Psoas muscle (tissue), 7 donors: ENCODE measurements at regions not wholly inside any gene's neighbourhood (a gene's known extent, or its start where the extent isn't known, plus 50 kb on each side); places are given as distances from the start of the nearest gene placed in this dataset.

Experiments used
- ATAC-seq, 4 donors: fragments of 200-7000 bp; cut with Tn5 transposase; one replicate each; pipeline ENCODE4 v1.9.1; 2020; ENCODE audit warnings: moderate library complexity in 3 of 4, mild to moderate bottlenecking in 2 of 4
- DNase-seq, 2 donors: peaks; one replicate each; pipeline ENCODE4 v3.0.0-alpha.2; 2020
- H3K27ac ChIP-seq: fragments of 200-600 bp; one replicate; pipeline ENCODE4 v1.8.0; 2022
- H3K27me3 ChIP-seq, 3 donors: fragments of 200-600 bp in 1 of 3; one replicate each; pipeline versions ENCODE4 v1.6.1 to v1.8.0; 2013 to 2022; ENCODE audit warnings: low read length in 2 of 3, mild to moderate bottlenecking in 2 of 3, moderate library complexity in 1 of 3; ENCODE audit not compliant: insufficient read depth in 3 of 3
- H3K36me3 ChIP-seq, 2 donors: fragments of 200-600 bp in 1 of 2; one replicate each; pipeline versions ENCODE4 v1.6.1 to v1.8.0; 2013 to 2022; ENCODE audit warnings: low read depth in 1 of 2, mild to moderate bottlenecking in 1 of 2, moderate library complexity in 1 of 2; ENCODE audit not compliant: insufficient read depth in 1 of 2
- H3K4me1 ChIP-seq: fragments of 200-600 bp; one replicate; pipeline ENCODE4 v1.8.0; 2022
- H3K4me3 ChIP-seq: fragments of 200-600 bp; one replicate; pipeline ENCODE4 v1.8.0; 2022; ENCODE audit warnings: mild to moderate bottlenecking
- H3K9me3 ChIP-seq: fragments of 200-600 bp; one replicate; pipeline ENCODE4 v1.8.0; 2022
- CTCF ChIP-seq: fragments of 200-600 bp; IDR thresholded peaks from one replicate; pipeline ENCODE4 v1.8.0; 2022; ENCODE audit warnings: antibody characterized with exemption
- WGBS, 3 donors: extraction: QIAGEN DNeasy Blood & Tissue Kit; methylation state at CpG; one replicate each; pipeline versions ENCODE4 v1.1.6 to v1.1.7; 2013; 5-methylcytosine and 5-hydroxymethylcytosine counted together
- intact Hi-C, 2 donors: fragments of 100-400 bp; cut with DNase I; formaldehyde crosslinking; loops; one replicate each; pipeline versions ENCODE4 v1.11.0 to v1.14.2; 2022
- donor health status: healthy with polysubstance abuse.
- donor health status: DM: no; HTN: no; CAD: no; lungs with moderate emphysema.
- donor health status: Bipolar disorder and iron deficiency.
- donor health status: healthy.
- donor health status: DM: yes; HTN: yes; CAD: no.
- donor health status: DM: no; HTN: no; CAD: no.
- donor health status: DM: yes; HTN: yes; CAD: no.

GRCh38 chr6:126198631-126199030 is 141.3 kb upstream of the CENPW start:
- 21 to 35% (median 29%) methylated on average over 2 of the region's 2 CpGs for WGBS, 3 donors
- Histone ChIP-seq H3K4me3 (no peak overlapping the region), H3K27me3 (no peaks in the 10 kb centered on the region), H3K4me1 (no peaks in the 10 kb centered on the region), H3K9me3 (no peaks in the 10 kb centered on the region), H3K27ac (no peak overlapping the region), H3K36me3 (no peaks in the 10 kb centered on the region)
- no peak for TF ChIP-seq CTCF
- no peak for ATAC-seq
- no peak for DNase-seq
- intact Hi-C loops = no loop called here

- no peaks in the 10 kb centered on the region for H3K27me3 ChIP-seq
- ATAC-seq (no peak), DNase-seq (no peak)
- TF ChIP-seq CTCF = no peak
- no peaks in the 10 kb centered on the region for H3K4me1 ChIP-seq
- no peak overlapping the region for H3K27ac ChIP-seq
- no peak overlapping the region for H3K4me3 ChIP-seq
- 90 to 93% (median 93%) methylated on average over 1 of the region's 1 CpG for WGBS, 3 donors
- H3K36me3 ChIP-seq = no peaks in the 10 kb centered on the region
- H3K9me3 ChIP-seq = no peaks in the 10 kb centered on the region
- intact Hi-C loops = no loop called here
Observed at GRCh38 chr6:126199466-126199865, 140.4 kb upstream of the CENPW start.

DNA sequence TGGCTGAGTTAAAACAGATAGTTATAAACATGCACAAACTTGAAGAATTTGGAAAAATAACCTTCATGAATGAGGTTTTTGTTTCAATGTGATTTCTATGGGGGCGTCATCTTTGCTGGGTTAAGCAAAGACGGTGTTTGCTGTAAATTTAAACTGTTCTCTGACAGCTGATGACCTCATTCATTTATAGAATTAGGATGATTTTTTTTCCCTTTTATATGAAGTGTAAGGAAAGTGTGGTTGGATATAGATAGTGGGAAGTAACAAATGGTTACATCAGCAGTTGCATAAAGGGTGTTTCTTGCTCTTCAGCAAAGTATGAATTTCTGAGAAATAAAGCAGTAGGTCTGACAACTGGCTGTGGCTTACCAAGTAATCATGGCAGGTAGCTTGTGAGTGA is 137.2 kb upstream of the CENPW start:
- no peaks in the 10 kb centered on the region for H3K4me1 ChIP-seq
- ATAC-seq (no peak), DNase-seq (no peak)
- 72 to 87% (median 83%) methylated on average over 2 of the region's 2 CpGs for WGBS, 3 donors
- intact Hi-C loops = no loop called here
- H3K9me3 ChIP-seq = no peaks in the 10 kb centered on the region
- no peak overlapping the region for H3K4me3 ChIP-seq
- no peak for TF ChIP-seq CTCF
- H3K36me3 ChIP-seq = no peaks in the 10 kb centered on the region
- H3K27ac ChIP-seq = no peak overlapping the region
- H3K27me3 ChIP-seq = no peaks in the 10 kb centered on the region

DNA sequence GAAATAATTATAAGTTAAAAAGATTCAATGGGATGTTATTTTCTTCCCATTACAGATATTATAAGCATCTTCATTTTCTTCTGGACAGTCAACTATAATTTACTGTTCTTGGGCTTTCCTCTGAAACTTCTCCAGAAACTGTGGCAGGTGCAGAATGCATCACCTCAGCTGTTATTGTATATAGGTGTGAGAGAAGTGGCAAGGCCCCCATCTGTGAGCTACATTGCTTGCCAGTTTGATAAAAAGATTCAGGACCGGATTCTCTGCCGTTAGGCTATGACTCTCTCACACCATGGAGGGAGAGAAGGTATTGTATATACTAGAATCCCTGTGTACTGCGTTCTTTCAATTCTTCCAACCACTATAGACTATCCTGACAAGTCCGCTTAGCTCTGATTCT is 135.8 kb upstream of the CENPW start:
- Histone ChIP-seq H3K4me1 (no peaks in the 10 kb centered on the region), H3K9me3 (no peaks in the 10 kb centered on the region), H3K36me3 (no peaks in the 10 kb centered on the region), H3K27me3 (no peaks in the 10 kb centered on the region), H3K4me3 (no peak overlapping the region), H3K27ac (no peak overlapping the region)
- intact Hi-C loops = no loop called here
- no peak for DNase-seq
- ATAC-seq = no peak
- 86 to 91% (median 87%) methylated on average over 4 of the region's 4 CpGs for WGBS, 3 donors
- no peak for TF ChIP-seq CTCF

- no peak for ATAC-seq
- DNase-seq = no peak
- no peak for TF ChIP-seq CTCF
- intact Hi-C loops = no loop called here
- Histone ChIP-seq H3K27me3 (no peaks in the 10 kb centered on the region), H3K4me1 (no peaks in the 10 kb centered on the region), H3K9me3 (no peaks in the 10 kb centered on the region), H3K36me3 (no peaks in the 10 kb centered on the region), H3K27ac (no peak overlapping the region), H3K4me3 (no peak overlapping the region)
Observed at GRCh38 chr6:126204598-126204997, 135.3 kb upstream of the CENPW start.
